Astrocyte of the spinal cord (primary cell): ENCODE measurements at regions not wholly inside any gene's neighbourhood (a gene's known extent, or its start where the extent isn't known, plus 50 kb on each side); places are given as distances from the start of the nearest gene placed in this dataset.

Source experiments
- DNase-seq: peaks from one replicate; pipeline ENCODE4 v3.0.0; 2011; ENCODE audit warnings: low read depth, low spot score
- H3K4me3 ChIP-seq: 2 replicates; pipeline ENCODE4 v1.5.1; 2011; ENCODE audit warnings: low read depth, mild to moderate bottlenecking, low read length, moderate library complexity
- CTCF ChIP-seq: IDR thresholded peaks from 2 replicates; pipeline ENCODE4 v1.5.1; 2012; ENCODE audit warnings: low read depth, mild to moderate bottlenecking, low read length, inconsistent platforms
- in situ Hi-C: cut with HindIII; loops from 2 replicates; pipeline ENCODE4 v1.10.0; 2017; ENCODE audit warnings: low sequenced_read_pairs

DNA sequence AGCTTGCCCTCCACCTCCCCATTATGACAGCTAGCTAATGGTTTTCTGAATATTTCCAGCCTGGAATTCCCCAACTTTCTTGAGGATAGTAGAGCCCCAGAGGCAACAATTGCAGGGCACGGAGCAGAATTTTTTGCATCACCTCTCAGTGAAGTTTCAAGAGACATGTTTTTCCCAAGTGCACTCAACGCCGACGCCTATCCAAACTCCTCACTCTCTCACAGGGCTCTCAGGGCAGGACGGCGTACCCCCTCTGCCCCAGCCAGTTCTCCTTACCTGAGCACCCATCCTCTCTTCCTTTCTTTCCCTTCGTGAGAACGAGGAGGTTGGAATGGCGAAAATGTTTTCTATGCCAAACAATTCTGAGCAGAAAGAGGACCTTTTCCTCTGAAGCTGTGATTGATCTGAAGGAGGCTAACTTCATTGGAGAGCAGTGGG is 83.1 kb upstream of the FOXQ1 start:
- no peak overlapping the region for H3K4me3 ChIP-seq
- no peak for DNase-seq
- in situ Hi-C loops: no loop called here
- TF ChIP-seq CTCF: no peak

GRCh38 chr6:1227935-1228753 is 83.8 kb upstream of the FOXQ1 start:
- in situ Hi-C loops: no loop called here
- TF ChIP-seq CTCF: no peak
- no peak for DNase-seq
- H3K4me3 ChIP-seq: no peak overlapping the region

GRCh38 chr6:1227600-1227934 is 84.3 kb upstream of the FOXQ1 start:
- in situ Hi-C loops: no loop called here
- DNase-seq: no peak
- H3K4me3 ChIP-seq: no peak overlapping the region
- no peak for TF ChIP-seq CTCF

DNA sequence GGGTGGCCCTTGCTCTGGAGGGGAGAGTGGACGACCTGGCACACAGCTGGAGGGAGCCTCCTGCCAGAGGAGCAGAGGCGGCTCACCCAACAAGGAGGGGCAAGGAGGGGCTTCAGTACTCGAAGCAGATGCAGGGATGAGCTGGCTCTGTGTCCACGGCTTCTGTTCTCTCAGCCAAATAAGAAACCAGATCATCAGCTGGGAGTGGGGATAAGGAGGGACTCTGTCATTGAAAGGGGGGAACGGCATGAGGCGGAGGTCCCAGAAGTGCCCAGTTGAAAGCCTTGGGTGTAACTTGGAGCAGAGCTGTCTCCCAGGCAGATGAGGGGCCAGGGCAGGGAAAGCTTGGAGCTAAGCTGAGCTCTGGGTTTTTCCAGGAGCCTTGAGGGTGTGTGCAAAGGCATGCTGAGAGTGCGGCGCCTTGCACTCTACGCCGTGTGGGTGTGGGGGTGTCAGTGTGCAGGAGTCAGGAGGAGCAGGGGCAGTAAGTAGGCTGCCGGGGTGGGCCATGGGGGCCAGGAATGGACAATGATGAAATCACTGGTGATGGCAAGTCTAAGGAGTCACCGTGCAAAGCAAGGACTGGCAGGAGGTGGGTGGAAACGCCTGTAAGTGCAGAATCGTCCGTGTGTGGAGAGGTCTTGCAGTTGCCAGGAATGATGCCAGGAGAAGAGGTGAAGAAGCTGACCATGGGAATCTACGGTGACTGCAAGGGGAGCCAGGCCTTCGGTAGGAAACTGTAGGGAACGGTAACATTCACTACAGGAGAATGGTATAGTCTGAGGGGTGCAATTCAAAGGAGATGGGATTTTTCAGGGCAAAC is 85.4 kb upstream of the FOXQ1 start:
- no peak for TF ChIP-seq CTCF
- in situ Hi-C loops: no loop called here
- H3K4me3 ChIP-seq: no peak overlapping the region
- DNase-seq: no peak

GRCh38 chr6:1224514-1224913 is 87.4 kb upstream of the FOXQ1 start:
- no peak for TF ChIP-seq CTCF
- in situ Hi-C loops: no loop called here
- H3K4me3 ChIP-seq: no peak overlapping the region
- DNase-seq: no peak

DNA sequence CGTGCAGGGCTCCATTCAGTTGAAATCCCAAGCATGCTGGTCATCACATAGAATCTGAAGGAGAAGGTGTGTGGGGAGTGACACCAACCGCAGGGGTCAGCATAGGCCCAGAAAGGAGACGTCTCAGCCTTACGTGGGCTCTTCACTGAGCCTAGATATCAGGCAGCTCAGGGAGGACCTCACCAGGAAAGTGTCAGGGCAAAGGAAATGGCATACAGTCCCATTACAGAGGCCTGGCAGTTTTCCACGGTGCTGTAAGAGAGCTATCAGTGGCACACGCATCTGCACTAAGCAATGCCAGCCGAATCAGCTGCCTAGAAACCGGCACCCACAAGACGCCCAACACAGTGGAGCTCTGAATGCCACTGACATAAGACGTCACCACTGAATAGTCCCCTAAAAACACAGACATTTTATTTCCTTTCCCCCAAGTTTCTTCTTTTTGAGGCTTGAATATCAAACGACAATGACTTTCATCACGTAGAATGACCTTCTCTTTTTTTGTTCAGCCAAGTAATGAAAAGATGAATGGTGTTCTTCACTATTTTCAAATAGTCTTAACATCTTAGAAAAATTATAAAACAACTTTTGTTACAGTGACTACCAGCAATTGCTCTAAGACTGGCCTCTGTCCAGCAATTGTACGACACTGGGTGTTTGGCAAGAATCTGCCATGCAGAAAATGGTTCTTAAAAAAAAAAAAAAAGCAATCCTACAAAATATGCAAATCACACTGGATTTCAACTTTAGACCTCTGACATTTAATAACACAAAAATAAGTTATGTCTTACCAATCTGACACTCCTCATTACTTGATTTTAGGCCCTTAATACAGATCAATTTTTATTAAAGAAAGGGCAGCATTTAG is 88.9 kb upstream of the FOXQ1 start:
- no peak for TF ChIP-seq CTCF
- in situ Hi-C loops: no loop called here
- no peak overlapping the region for H3K4me3 ChIP-seq
- no peak for DNase-seq
